Cerebellar cortex (tissue), 1 donor: ENCODE measurements at regions not wholly inside any gene's neighbourhood (a gene's known extent, or its start where the extent isn't known, plus 50 kb on each side); places are given as distances from the start of the nearest gene placed in this dataset.

ENCODE experiments used
- DNase-seq: peaks from one replicate; pipeline ENCODE4 v3.0.0-alpha.2; 2015; ENCODE audit warnings: low spot score

DNA sequence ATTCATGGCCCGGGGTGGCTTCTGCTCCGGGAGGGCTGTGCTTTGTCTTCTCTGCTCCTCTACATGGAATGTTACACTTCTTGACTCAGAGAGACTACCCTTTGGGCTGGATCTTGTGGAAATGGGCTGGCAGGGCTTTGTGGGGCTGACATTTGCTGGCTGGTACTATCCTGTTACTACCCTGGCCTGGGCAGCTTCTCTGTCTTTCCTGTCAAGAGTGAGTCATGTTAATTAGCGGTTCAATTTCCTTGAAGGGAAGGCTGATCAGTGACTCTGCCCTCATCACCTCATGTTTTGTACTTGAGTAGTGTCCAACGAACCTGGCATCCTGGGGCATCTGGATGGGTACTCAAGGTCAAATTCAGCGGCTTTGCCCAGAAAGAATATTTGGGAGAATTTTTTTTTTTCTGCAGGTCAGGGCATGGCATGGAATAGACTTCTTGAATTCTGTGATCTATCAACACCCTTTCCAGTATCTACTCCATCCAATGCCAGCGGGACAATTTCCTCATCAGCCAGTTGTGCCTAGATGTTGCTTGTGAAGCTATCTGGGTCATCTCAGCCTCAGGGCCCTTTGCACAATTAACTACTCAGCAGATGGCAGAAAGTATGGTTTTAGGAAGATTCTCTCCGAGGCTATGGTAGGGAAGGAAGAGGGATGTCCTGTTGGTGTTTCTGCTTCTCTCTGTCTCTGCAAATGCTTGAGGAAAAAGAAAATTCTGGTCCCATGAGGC, 140.5 kb upstream of the PLET1 start:
- no peak for DNase-seq

DNA sequence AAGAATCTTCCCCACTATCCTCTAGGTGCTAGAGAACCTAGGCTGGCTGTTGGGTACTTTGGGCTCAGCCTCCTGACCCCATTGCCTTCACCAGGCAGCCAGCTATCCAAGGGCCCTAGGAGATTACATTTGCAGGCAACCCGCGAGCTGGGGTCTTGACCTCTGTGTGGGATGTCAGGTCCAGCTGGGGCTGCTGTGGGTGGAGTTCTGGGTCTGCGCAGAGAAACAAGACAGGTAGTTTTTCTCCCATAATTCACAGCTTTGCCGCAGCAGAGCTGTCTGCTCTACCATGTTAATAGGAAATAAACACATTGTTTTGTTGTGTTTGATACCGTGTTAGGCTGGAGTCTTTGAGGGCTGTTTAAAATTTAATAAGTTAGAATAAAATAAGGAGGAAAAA, 142.8 kb upstream of the PLET1 start:
- DNase-seq = no peak

- no peak for DNase-seq
Observed at GRCh38 chr11:112404112-112404511, 143.5 kb upstream of the PLET1 start.

- no peak for DNase-seq
Observed at GRCh38 chr11:112408517-112408916, 147.9 kb upstream of the PLET1 start.

DNA sequence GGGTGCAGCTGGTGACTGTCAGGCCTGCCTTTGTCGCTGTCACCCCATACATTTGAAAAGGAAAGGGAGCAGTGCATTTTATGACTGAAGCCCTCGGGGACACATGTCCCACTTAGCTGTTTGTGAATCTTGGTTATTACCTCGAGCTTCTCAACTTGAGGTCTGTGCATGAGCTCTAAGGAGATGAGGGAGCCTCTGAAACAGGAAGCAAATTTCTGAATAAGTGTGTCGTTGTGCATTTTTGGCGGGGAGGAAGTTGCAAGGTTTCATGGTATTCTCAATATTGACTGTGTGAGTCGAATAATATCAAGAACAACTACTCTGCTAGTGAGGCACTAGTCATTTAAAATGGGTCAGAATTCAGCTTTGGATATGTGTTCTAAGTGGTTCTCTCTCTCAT, 149.7 kb upstream of the PLET1 start:
- DNase-seq = no peak

GRCh38 chr11:112412383-112412782, 151.7 kb upstream of the PLET1 start:
- no peak for DNase-seq

DNA sequence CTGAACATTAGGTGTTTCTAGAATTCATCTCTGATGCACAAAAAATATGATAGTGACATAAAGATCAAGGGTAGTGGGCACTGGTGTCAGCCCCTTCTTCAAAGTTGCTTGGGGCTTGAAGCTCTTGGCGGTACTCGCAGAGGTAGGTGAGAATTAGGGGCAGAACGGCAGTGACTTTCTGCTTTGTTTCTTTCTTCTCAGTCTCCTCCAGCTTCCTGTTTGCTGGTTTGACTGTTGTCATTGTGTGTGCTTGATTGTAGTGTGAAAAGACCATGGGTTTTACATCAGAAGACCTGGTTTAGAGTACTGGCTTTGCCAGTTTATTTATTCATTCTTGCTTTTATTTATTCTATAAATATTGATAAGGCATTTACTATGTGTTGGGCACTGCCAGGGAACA, 156.7 kb upstream of the PLET1 start:
- DNase-seq = no peak

DNA sequence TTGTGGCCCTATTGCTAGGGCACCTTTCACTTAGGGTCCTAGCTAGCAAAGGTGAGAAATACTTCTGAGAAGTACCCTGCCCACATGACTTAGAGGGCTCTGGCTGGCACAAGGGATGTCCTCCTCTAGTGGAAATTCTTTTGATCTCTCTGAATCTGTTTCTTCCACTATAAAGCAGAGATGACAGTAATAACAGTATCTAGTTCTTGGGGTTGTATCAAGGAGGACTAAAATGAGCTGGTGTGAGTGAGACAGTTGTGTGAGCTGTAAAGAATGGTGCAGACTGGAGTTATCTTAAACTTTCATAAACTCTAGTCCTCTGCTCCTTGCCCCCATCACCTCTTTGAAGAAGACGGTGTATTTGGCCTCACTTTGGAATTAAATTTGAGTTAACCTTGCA, 157.8 kb upstream of the PLET1 start:
- no peak for DNase-seq

- DNase-seq = peak; percentile 48
Observed at GRCh38 chr11:112421879-112422278, 161.2 kb upstream of the PLET1 start.

- DNase-seq = no peak
Observed at GRCh38 chr11:112425121-112425520, 164.5 kb upstream of the PLET1 start.

GRCh38 chr11:112437096-112437495, 176.4 kb upstream of the PLET1 start:
- DNase-seq = no peak

DNA sequence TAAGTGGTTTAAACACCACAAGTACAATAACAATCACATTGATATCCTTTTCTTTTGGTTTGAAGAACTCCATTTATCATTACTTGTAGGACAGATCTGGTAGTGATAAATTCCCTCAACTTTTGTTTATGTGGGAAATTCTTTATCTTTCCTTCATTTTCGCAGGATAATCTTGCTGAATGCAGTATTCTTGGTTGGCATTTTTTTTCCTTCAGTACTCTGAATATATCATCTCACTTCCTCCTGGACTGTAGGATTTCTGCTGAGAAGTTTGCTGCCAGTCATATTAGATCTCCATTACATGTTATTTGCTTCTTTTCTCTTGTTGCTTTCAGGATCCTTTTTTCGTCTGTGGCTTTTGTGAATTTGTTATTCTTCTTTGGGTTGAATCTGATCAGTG, 179.0 kb upstream of the PLET1 start:
- DNase-seq = no peak

DNA sequence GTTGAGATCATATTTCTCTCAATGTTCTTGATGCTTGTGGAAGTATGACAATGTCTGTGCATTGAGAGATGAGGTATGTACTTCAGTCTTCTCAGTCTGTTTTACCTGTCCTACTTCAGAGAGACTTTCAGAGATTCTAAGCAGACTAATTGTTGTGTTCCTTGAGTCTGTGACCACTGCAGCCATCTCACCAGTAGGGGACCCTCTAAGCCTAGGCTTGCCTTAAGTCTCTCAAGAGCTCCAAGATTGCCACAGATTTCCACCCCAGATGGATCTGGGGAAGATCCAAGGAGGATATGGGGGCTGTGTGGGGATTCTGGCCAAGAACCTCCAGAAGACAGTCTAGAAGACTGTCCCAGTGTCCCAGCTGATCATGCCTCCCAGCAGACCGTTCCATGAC, 179.9 kb upstream of the PLET1 start:
- DNase-seq = peak; percentile 3

DNA sequence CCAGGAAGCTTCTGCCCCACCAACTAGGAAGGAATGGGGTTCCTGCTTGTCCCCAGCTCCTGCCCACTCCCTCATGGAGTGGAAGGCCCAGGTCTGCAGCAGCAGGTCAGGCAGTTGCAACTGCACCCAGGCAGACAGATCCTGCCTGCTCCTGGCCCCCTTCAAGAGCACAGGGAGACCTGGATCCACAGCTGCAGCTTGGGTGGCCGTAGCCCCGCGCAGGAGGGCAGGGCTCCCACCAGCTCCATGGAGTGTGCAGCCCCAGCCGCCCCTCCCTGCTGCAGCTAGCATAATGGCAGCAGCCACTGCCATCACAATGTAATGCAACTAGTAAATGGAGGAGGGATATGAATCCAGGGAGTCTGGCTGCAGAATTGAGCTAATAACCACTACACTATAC, 187.5 kb upstream of the PLET1 start:
- no peak for DNase-seq

DNA sequence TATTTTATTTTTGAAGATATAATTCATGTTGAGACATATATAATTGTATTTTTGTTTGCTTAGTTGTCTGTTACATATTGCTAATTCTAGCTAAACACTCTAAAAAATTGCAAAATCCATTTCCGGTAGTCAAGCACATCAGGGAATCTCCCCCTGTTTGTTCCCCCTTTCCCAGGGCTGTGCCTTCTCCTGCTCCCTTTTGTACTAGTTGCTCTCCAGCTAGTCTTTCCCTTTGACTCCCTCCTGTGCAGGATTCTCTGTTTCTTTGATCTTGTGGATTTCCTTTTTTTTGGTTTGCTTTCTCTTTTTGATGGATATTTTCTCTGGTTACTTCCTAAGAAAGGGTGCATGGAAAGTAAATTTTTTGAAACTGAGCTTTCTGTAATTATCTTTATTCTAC, 188.1 kb upstream of the PLET1 start:
- no peak for DNase-seq

DNA sequence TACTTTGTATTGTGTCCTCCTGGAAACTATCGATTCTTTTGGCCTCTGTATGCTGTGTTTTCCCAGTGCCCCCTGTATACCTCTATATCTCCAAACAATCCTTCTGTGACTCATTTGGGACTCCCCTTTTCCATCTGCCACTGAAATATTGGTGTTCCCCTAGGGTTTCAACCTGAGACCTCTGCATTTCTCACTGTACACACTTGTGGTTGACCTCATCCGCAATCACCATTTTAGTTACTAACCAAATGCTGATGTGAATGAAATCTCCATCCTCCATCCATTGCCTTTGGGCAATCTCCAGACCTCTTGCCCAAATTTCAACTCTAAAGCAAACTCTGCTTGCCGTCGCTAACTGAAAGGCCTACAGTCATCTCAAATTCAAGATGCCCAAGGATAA, 190.6 kb upstream of the PLET1 start:
- DNase-seq = no peak

DNA sequence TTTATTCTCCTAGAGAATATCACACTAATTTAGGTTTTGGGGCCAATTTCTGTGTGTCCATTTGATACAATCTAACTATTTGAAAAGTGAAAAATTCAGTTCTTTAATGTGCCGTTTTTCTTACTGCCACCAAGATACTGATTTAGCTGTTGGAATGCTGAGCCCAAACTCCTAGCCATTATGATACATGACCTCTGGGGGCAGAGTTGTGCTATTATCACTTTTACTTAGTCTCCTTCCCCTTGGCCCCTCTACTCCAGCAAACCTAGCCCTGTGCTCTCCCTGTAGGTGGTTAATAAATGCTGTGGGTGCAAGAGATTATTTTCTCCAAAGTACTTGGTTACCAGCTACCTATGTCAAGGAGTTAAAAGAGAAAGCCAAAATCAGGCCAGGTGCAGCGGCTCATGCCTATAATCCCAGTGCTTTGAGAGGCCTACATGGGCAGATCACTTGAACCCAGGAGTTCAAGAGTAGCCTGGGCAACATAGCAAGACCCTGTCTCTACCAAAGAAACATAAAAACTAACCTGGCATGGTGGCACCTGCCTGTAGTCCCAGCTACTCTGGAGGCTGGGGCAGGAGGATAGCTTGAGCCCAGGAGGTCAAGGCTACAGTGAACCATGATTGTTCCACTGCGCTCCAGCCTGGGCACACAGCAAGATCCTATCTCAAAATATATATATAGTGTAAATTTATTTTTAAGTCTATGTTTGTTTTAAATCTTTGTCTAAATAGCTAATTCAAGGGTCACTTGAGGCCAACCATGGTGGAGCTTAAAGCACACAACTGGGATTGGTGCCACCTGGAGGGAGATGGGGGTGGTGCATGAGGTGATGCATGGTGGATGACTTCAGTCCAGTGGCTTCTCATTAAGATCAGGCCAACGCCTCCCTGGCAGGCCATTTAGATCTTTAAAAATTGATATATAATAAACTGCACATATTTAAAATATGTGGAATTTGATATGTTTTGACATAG, 193.2 kb upstream of the PLET1 start:
- peak; percentile 10 for DNase-seq

DNA sequence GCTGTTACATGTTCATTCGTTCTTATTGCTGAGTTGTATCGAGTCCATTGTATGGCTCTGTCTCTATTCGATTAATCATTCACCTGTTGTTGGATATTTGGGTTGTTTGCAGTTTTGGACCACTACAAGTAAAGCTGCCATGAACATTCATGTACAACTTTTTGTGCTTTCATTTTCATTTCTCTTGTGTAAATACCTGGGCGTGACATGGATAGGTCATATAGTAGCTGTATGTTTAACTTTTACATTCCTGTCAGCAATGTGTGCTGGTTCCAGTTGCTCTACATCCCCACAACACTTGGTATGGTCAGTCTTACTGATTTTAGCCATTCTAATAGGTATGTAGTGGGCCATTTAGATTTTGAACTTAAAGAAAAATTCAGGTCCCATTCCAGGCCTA, 194.2 kb upstream of the PLET1 start:
- no peak for DNase-seq

DNA sequence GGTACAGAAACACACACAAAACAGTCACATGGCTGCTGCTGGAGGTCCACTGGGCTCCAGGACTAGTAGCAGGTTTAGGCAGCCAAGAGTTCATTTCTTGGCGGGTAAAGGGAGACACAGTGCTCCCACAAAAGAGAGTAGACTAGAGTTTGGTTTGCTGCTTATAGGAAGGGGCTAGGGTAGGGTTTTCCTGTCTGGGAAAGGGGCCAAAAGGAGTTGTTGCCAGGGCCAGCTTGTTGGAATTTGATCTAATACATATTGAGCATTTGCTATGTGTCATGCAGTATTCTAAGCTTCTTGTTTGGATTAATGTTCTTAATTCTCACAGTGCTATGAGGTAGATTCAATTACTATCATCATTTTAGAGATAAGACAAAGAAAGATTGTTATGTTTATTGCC, 195.1 kb upstream of the PLET1 start:
- no peak for DNase-seq

- no peak for DNase-seq
Observed at GRCh38 chr11:112457532-112457931, 196.9 kb upstream of the PLET1 start.

DNA sequence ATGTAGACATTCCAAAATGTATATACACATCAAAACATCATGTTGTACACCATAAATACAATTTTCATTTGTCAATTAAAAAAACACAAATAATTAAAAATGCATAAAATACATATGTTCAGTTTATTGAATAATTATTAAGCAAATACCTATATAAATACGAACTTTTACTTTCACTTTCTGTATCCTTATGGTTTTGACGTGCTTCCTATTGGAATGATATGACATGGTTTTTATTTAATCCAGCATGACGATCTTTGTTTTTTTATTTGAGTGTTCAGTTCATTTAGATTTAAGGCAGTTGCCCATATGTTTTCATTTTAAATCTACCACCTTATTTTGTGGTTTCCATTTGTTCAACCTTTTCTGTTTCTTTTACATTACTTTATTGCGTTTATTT, 198.3 kb upstream of the PLET1 start:
- DNase-seq = no peak

DNA sequence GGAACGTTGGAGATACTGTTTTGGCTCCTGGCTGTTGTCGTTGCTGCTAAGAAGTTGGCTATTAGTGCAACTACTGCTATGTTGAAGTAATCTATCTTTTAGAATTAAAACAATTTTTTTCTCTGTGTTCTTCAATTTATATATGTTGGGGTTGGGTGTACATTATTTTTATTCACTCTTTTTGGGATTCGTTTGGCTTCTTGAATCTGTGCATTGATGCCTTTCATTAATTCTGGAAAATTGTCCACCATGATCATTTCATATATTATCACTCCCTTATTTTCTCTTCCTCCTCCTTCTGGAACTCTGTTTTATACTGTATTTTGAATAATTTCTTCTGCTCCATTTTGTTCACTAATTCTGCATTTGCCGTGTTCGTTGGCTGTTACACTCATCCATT, 199.5 kb upstream of the PLET1 start:
- no peak for DNase-seq

DNA sequence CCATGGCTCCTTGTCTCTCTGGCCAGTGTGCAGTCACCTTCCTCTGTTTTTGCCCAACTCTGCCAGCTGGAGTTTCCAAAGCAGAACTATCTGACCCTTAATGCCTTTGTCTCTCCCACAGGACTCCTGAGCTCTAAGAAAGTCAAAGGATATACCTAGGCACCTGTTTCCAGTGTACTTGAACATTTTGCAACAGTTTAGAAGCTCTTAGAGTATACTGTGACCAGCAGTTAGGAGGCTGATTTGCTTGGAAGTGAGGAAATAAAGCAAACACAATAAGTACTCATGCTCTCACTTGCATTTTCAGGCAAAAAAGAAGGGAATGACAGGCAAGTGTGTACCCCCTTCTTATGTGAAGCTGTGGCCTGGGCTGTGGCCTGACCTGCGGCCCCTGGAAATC, 204.3 kb upstream of the PLET1 start:
- no peak for DNase-seq
